Gastrocnemius medialis (tissue), 4 donors: ENCODE measurements at regions not wholly inside any gene's neighbourhood (a gene's known extent, or its start where the extent isn't known, plus 50 kb on each side); places are given as distances from the start of the nearest gene placed in this dataset.

Source experiments
- CTCF ChIP-seq, 5 experiments: fragments of 450-650 bp in 3 of 5; fragments of 200-600 bp in 2 of 5; sonication (generic) in 2 of 5; IDR thresholded peaks in 4 of 5; conservative IDR thresholded peaks in 1 of 5; 1 replicate in 4 of 5; 2 replicates in 1 of 5; pipeline ENCODE4 v1.5.1; 2016 to 2019; ENCODE audit warnings: antibody characterized with exemption in 5 of 5, mild to moderate bottlenecking in 3 of 5, moderate library complexity in 3 of 5
- POLR2A ChIP-seq, 2 donors: fragments of 450-650 bp; IDR thresholded peaks; one replicate each; pipeline ENCODE4 v1.6.1; 2017; ENCODE audit warnings: antibody characterized with exemption in 2 of 2, mild to moderate bottlenecking in 2 of 2, moderate library complexity in 2 of 2

GRCh38 chr2:34547340-34547739 lies 948.2 kb upstream of the FAM98A start:
- TF ChIP-seq CTCF (IDR thresholded peaks at IDR 0.05 in 4 of 5, conservative IDR thresholded peaks at IDR 0.05 in 1 of 5) (no peak), POLR2A (IDR thresholded peaks at IDR 0.05) (no peak)
